WTC11 (cell line): ENCODE measurements at regions not wholly inside any gene's neighbourhood (a gene's known extent, or its start where the extent isn't known, plus 50 kb on each side); places are given as distances from the start of the nearest gene placed in this dataset.

Experiments used
- ATAC-seq: fragments of 200-7000 bp; cut with Tn5 transposase; 2 replicates; pipeline ENCODE4 v1.10.0; 2021; ENCODE audit warnings: mild to moderate bottlenecking, moderate library complexity
- CTCF ChIA-PET: fragments of 300-600 bp; sonication (Branson Sonifier 250); formaldehyde crosslinking; loops from one replicate; lab custom pipeline; 2021; ENCODE audit warnings: antibody characterized with exemption; lab: Charles Lee
- POLR2A ChIA-PET: fragments of 350-600 bp; sonication (Branson Sonifier 250); formaldehyde crosslinking; loops from one replicate; lab custom pipeline; 2021; ENCODE audit warnings: antibody characterized with exemption; lab: Charles Lee
- DNase-seq: peaks from one replicate; pipeline ENCODE4 v3.0.0; 2021; ENCODE audit warnings: low spot score
- H3K27ac Mint-ChIP-seq: 2 replicates; pipeline ENCODE4 v1.8.0; 2021; ENCODE audit warnings: mixed read lengths
- H3K27me3 Mint-ChIP-seq: 2 replicates; pipeline ENCODE4 v1.8.0; 2021; ENCODE audit warnings: low read depth, mild to moderate bottlenecking, moderate library complexity, mixed read lengths
- H3K36me3 Mint-ChIP-seq: 2 replicates; pipeline ENCODE4 v1.8.0; 2021; ENCODE audit warnings: mixed read lengths
- H3K4me1 Mint-ChIP-seq: 2 replicates; pipeline ENCODE4 v1.8.0; 2022; ENCODE audit warnings: mixed read lengths
- H3K4me3 Mint-ChIP-seq: 2 replicates; pipeline ENCODE4 v1.8.0; 2021; ENCODE audit warnings: mild to moderate bottlenecking, moderate library complexity, mixed read lengths
- H3K9me3 Mint-ChIP-seq: 2 replicates; pipeline ENCODE4 v1.8.0; 2021; ENCODE audit warnings: mixed read lengths
- ATF3 ChIP-seq: sonication (generic); formaldehyde crosslinking; conservative IDR thresholded peaks from 2 replicates; pipeline ENCODE4 v1.8.1; 2022; ENCODE audit warnings: mild to moderate bottlenecking, missing genetic modification reagents
- CBFB ChIP-seq: sonication (generic); formaldehyde crosslinking; IDR thresholded peaks from 2 replicates; pipeline ENCODE4 v1.8.1; 2022; ENCODE audit warnings: mild to moderate bottlenecking, low read depth, missing genetic modification reagents
- CREB1 ChIP-seq: sonication (generic); formaldehyde crosslinking; IDR thresholded peaks from 2 replicates; pipeline ENCODE4 v1.8.0; 2023; ENCODE audit warnings: mild to moderate bottlenecking, missing genetic modification reagents
- E2F1 ChIP-seq: sonication (generic); formaldehyde crosslinking; IDR thresholded peaks from 2 replicates; pipeline ENCODE4 v1.8.0; 2022; ENCODE audit warnings: mild to moderate bottlenecking, missing genetic modification reagents
- E2F4 ChIP-seq: sonication (generic); formaldehyde crosslinking; IDR thresholded peaks from 2 replicates; pipeline ENCODE4 v1.8.1; 2022; ENCODE audit warnings: low read depth, mild to moderate bottlenecking, moderate library complexity, missing genetic modification reagents, borderline replicate concordance
- EMX1 ChIP-seq: fragments of 250-450 bp; sonication (Bioruptor Pico); IDR thresholded peaks from 2 replicates; pipeline ENCODE4 v1.8.0; 2021; ENCODE audit warnings: mild to moderate bottlenecking
- ESRRA ChIP-seq: sonication (generic); formaldehyde crosslinking; IDR thresholded peaks from 2 replicates; pipeline ENCODE4 v1.8.1; 2022; ENCODE audit warnings: mild to moderate bottlenecking, missing genetic modification reagents, borderline replicate concordance
- GRHL2 ChIP-seq: fragments of 250-450 bp; sonication (Bioruptor Pico); IDR thresholded peaks from 2 replicates; pipeline ENCODE4 v1.8.0; 2022; ENCODE audit warnings: mild to moderate bottlenecking, moderate library complexity; ENCODE audit not compliant: insufficient replicate concordance, severe bottlenecking
- HMGA2 ChIP-seq: fragments of 250-450 bp; sonication (Bioruptor Pico); IDR thresholded peaks from 2 replicates; pipeline ENCODE4 v1.4.0; 2021; ENCODE audit warnings: mild to moderate bottlenecking, moderate library complexity
- MLX ChIP-seq: sonication (generic); formaldehyde crosslinking; IDR thresholded peaks from 2 replicates; pipeline ENCODE4 v1.8.1; 2023; ENCODE audit warnings: mild to moderate bottlenecking, missing genetic modification reagents, moderate library complexity
- NR2C2 ChIP-seq: sonication (generic); formaldehyde crosslinking; IDR thresholded peaks from 2 replicates; pipeline ENCODE4 v1.8.0; 2022; ENCODE audit warnings: mild to moderate bottlenecking, missing genetic modification reagents
- PRRX2 ChIP-seq: fragments of 250-450 bp; sonication (Bioruptor Pico); IDR thresholded peaks from 2 replicates; pipeline ENCODE4 v1.8.0; 2021; ENCODE audit warnings: mild to moderate bottlenecking
- SOX15 ChIP-seq: fragments of 250-450 bp; sonication (Bioruptor Pico); IDR thresholded peaks from 2 replicates; pipeline ENCODE4 v1.9.0; 2021; ENCODE audit warnings: mild to moderate bottlenecking
- TCF7 ChIP-seq: sonication (generic); formaldehyde crosslinking; IDR thresholded peaks from 2 replicates; pipeline ENCODE4 v1.8.0; 2022; ENCODE audit warnings: mild to moderate bottlenecking, low read depth, missing genetic modification reagents, moderate library complexity
- TEAD4 ChIP-seq: sonication (generic); formaldehyde crosslinking; IDR thresholded peaks from 2 replicates; pipeline ENCODE4 v1.8.0; 2022; ENCODE audit warnings: mild to moderate bottlenecking, missing genetic modification reagents
- TP53 ChIP-seq: sonication (generic); formaldehyde crosslinking; IDR thresholded peaks from 2 replicates; pipeline ENCODE4 v1.8.1; 2023; ENCODE audit warnings: mild to moderate bottlenecking, missing genetic modification reagents
- ZNF219 ChIP-seq: sonication (generic); formaldehyde crosslinking; IDR thresholded peaks from 2 replicates; pipeline ENCODE4 v1.8.0; 2023; ENCODE audit warnings: missing genetic modification reagents, mild to moderate bottlenecking, borderline replicate concordance
- ZNF263 ChIP-seq: sonication (generic); formaldehyde crosslinking; IDR thresholded peaks from 2 replicates; pipeline ENCODE4 v1.8.1; 2022; ENCODE audit warnings: low read depth, mild to moderate bottlenecking, moderate library complexity, missing genetic modification reagents
- ZNF317 ChIP-seq: sonication (generic); formaldehyde crosslinking; IDR thresholded peaks from 2 replicates; pipeline ENCODE4 v1.8.1; 2023; ENCODE audit warnings: low read depth, mild to moderate bottlenecking, moderate library complexity, missing genetic modification reagents, borderline replicate concordance
- ZNF416 ChIP-seq: fragments of 250-450 bp; sonication (Bioruptor Pico); IDR thresholded peaks from 2 replicates; pipeline ENCODE4 v1.9.0; 2021; ENCODE audit warnings: mild to moderate bottlenecking, inconsistent platforms
- ZNF671 ChIP-seq: fragments of 250-450 bp; sonication (Bioruptor Pico); IDR thresholded peaks from 2 replicates; pipeline ENCODE4 v1.8.0; 2021; ENCODE audit warnings: mild to moderate bottlenecking
- TF ChIP-seq, protein P1 (sequence below): sonication (generic); formaldehyde crosslinking; IDR thresholded peaks from 2 replicates; pipeline ENCODE4 v1.8.1; 2023; ENCODE audit warnings: mild to moderate bottlenecking, moderate library complexity, missing genetic modification reagents
- TF ChIP-seq, protein P2 (sequence below): sonication (generic); formaldehyde crosslinking; IDR thresholded peaks from 2 replicates; pipeline ENCODE4 v1.8.1; 2022; ENCODE audit warnings: mild to moderate bottlenecking, missing genetic modification reagents, moderate library complexity, borderline replicate concordance
- TF ChIP-seq, protein P3 (sequence below): sonication (generic); formaldehyde crosslinking; IDR thresholded peaks from 2 replicates; pipeline ENCODE4 v1.8.1; 2023; ENCODE audit warnings: mild to moderate bottlenecking, missing genetic modification reagents
- TF ChIP-seq, protein P4 (sequence below): fragments of 250-450 bp; sonication (Bioruptor Pico); IDR thresholded peaks from 2 replicates; pipeline ENCODE4 v1.9.0; 2021; ENCODE audit warnings: moderate library complexity, mild to moderate bottlenecking, inconsistent platforms, borderline replicate concordance

GRCh38 chr2:43111788-43112554 lies 114.4 kb downstream of the ZFP36L2 start:
- ATAC-seq, result no peak
- Mint-ChIP-seq H3K9me3 (no peaks in the 10 kb centered on the region), H3K36me3 (no peaks in the 10 kb centered on the region), H3K27me3 (peaks cover 2% of the 10 kb centered on the region; the same call in 1 of the 2 replicates), H3K4me1 (peaks cover 6% of the 10 kb centered on the region; the same call in 1 of the 2 replicates), H3K4me3 (no peak overlapping the region), H3K27ac (no peak overlapping the region)
- POLR2A ChIA-PET, result no interaction called here
- TF ChIP-seq ZNF317 (CRISPR knock-in tag) (no peak), TCF7 (no peak), CBFB (CRISPR knock-in tag) (no peak), EMX1 (CRISPR knock-in tag) (no peak), ZNF263 (no peak), E2F4 (CRISPR knock-in tag) (no peak), ATF3 (CRISPR knock-in tag) (no peak), ZNF416 (no peak), GRHL2 (CRISPR knock-in tag) (no peak), SOX15 (CRISPR knock-in tag) (no peak), MLX (CRISPR knock-in tag) (no peak), TEAD4 (CRISPR knock-in tag) (no peak)
- TF ChIP-seq, protein P1, sequence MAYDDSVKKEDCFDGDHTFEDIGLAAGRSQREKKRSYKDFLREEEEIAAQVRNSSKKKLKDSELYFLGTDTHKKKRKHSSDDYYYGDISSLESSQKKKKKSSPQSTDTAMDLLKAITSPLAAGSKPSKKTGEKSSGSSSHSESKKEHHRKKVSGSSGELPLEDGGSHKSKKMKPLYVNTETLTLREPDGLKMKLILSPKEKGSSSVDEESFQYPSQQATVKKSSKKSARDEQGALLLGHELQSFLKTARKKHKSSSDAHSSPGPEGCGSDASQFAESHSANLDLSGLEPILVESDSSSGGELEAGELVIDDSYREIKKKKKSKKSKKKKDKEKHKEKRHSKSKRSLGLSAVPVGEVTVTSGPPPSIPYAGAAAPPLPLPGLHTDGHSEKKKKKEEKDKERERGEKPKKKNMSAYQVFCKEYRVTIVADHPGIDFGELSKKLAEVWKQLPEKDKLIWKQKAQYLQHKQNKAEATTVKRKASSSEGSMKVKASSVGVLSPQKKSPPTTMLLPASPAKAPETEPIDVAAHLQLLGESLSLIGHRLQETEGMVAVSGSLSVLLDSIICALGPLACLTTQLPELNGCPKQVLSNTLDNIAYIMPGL (CRISPR knock-in tag), result no peak
- TF ChIP-seq, protein P2, sequence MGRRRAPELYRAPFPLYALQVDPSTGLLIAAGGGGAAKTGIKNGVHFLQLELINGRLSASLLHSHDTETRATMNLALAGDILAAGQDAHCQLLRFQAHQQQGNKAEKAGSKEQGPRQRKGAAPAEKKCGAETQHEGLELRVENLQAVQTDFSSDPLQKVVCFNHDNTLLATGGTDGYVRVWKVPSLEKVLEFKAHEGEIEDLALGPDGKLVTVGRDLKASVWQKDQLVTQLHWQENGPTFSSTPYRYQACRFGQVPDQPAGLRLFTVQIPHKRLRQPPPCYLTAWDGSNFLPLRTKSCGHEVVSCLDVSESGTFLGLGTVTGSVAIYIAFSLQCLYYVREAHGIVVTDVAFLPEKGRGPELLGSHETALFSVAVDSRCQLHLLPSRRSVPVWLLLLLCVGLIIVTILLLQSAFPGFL, result no peak
- CTCF ChIA-PET, result interaction anchor here (2.1 kb wide), 1 partner anchor 15 kb away, joined by 8 read pairs; no protein-coding TSS in a partner anchor
- no peak for DNase-seq

DNA sequence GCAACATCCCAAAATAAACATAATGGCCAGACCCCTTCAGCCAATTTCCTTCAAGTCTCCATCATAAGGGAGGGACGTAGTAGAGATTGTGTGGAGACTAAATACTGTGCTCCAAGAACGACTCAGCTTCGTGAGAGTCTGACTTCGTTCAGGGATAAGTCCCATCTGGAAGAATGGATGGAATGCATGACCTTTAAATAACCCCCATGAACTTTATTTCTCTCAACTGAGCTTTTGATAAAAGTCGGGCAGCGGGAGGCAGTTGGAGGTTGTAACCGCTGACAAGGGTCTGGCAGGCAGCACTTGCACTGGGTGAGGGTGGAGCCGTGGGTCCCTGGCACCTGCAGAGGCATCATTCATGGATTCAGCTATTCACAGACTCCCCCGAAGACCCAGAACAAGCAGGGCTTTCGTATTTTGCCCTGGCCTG lies 115.9 kb downstream of the ZFP36L2 start:
- Mint-ChIP-seq H3K27ac (no peak overlapping the region), H3K9me3 (no peaks in the 10 kb centered on the region), H3K36me3 (no peaks in the 10 kb centered on the region), H3K4me3 (no peak overlapping the region), H3K27me3 (peaks cover 2% of the 10 kb centered on the region; the same call in 1 of the 2 replicates), H3K4me1 (peaks cover 11% of the 10 kb centered on the region; the same call in 1 of the 2 replicates)
- DNase-seq (no peak), ATAC-seq (no peak)
- ChIA-PET CTCF (interaction anchor here (1.3 to 2.1 kb wide), 2 partner anchors 9 to 17 kb away, joined by 4 to 8 read pairs; no protein-coding TSS in a partner anchor), POLR2A (interaction anchor here (0.7 kb wide), 1 partner anchor 65 kb away, joined by 3 read pairs; no protein-coding TSS in a partner anchor)
- TF ChIP-seq E2F1 (no peak), PRRX2 (CRISPR knock-in tag) (no peak), ZNF416 (no peak), HMGA2 (CRISPR knock-in tag) (no peak), ZNF219 (CRISPR knock-in tag) (no peak), NR2C2 (no peak), CREB1 (CRISPR knock-in tag) (no peak), TP53 (CRISPR knock-in tag) (no peak), ESRRA (CRISPR knock-in tag) (no peak), ZNF671 (CRISPR knock-in tag) (no peak), SOX15 (CRISPR knock-in tag) (no peak)
- TF ChIP-seq, protein P3, sequence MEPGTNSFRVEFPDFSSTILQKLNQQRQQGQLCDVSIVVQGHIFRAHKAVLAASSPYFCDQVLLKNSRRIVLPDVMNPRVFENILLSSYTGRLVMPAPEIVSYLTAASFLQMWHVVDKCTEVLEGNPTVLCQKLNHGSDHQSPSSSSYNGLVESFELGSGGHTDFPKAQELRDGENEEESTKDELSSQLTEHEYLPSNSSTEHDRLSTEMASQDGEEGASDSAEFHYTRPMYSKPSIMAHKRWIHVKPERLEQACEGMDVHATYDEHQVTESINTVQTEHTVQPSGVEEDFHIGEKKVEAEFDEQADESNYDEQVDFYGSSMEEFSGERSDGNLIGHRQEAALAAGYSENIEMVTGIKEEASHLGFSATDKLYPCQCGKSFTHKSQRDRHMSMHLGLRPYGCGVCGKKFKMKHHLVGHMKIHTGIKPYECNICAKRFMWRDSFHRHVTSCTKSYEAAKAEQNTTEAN (CRISPR knock-in tag), result no peak
- TF ChIP-seq, protein P4, sequence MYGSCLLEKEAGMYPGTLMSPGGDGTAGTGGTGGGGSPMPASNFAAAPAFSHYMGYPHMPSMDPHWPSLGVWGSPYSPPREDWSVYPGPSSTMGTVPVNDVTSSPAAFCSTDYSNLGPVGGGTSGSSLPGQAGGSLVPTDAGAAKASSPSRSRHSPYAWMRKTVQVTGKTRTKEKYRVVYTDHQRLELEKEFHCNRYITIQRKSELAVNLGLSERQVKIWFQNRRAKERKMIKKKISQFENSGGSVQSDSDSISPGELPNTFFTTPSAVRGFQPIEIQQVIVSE (CRISPR knock-in tag), result no peak
